NCI-H526 treated with DMSO at 0.1 percent for 48 hours (cell line): ENCODE measurements at regions not wholly inside any gene's neighbourhood (a gene's known extent, or its start where the extent isn't known, plus 50 kb on each side); places are given as distances from the start of the nearest gene placed in this dataset.
A peak's percentile ranks its signal among the peaks of the same experiment; 100 is the strongest.
"Not testable (repeated sequence)": the region's sequence is repeated elsewhere in the genome, so short reads cannot be mapped to it uniquely, and the experiment has no call there.

ENCODE experiments used
- DNase-seq: peaks from one replicate; lab custom pipeline; 2025; lab: John Stamatoyannopoulos, UW

GRCh38 chr2:150212722-150213171 is 274.7 kb downstream of the RND3 start:
- DNase-seq = no peak

GRCh38 chr2:150211164-150211631 is 276.3 kb downstream of the RND3 start:
- no peak for DNase-seq

GRCh38 chr2:150209746-150210145 is 277.7 kb downstream of the RND3 start:
- no peak for DNase-seq

- DNase-seq = no peak
Measured at GRCh38 chr2:150208689-150209088, 278.8 kb downstream of the RND3 start.

GRCh38 chr2:150207979-150208378 is 279.5 kb downstream of the RND3 start:
- no peak for DNase-seq

- DNase-seq = no peak
Measured at GRCh38 chr2:150204451-150204850, 283.0 kb downstream of the RND3 start.

- not testable (repeated sequence) for DNase-seq
Measured at GRCh38 chr2:150194816-150195215, 292.7 kb downstream of the RND3 start.

GRCh38 chr2:150192701-150193100 is 294.8 kb downstream of the RND3 start:
- DNase-seq = no peak

- no peak for DNase-seq
Measured at GRCh38 chr2:150191349-150191748, 296.1 kb downstream of the RND3 start.

- no peak for DNase-seq
Measured at GRCh38 chr2:150190546-150190945, 296.9 kb downstream of the RND3 start.

GRCh38 chr2:150188800-150189199 is 298.7 kb downstream of the RND3 start:
- no peak for DNase-seq

- no peak for DNase-seq
Measured at GRCh38 chr2:150188177-150188576, 299.3 kb downstream of the RND3 start.

GRCh38 chr2:150182566-150183235 is 304.8 kb downstream of the RND3 start:
- DNase-seq = peak; percentile 10

- DNase-seq = no peak
Measured at GRCh38 chr2:150178591-150178990, 308.9 kb downstream of the RND3 start.

- DNase-seq = peak; percentile 5
Measured at GRCh38 chr2:150174971-150175421, 312.5 kb downstream of the RND3 start.

- no peak for DNase-seq
Measured at GRCh38 chr2:150174056-150174805, 313.2 kb downstream of the RND3 start.

- DNase-seq = no peak
Measured at GRCh38 chr2:150171065-150171548, 316.4 kb downstream of the RND3 start.

- no peak for DNase-seq
Measured at GRCh38 chr2:150169237-150169629, 318.2 kb downstream of the RND3 start.

- DNase-seq = no peak
Measured at GRCh38 chr2:150168595-150169236, 318.8 kb downstream of the RND3 start.

GRCh38 chr2:150167711-150168110 is 319.8 kb downstream of the RND3 start:
- no peak for DNase-seq

GRCh38 chr2:150166313-150167051 is 321.0 kb downstream of the RND3 start:
- no peak for DNase-seq

- DNase-seq = no peak
Measured at GRCh38 chr2:150165988-150166312, 321.5 kb downstream of the RND3 start.
